ENCODE measurements at regions not wholly inside any gene's neighbourhood (a gene's known extent, or its start where the extent isn't known, plus 50 kb on each side); places are given as distances from the start of the nearest gene placed in this dataset.

DNA sequence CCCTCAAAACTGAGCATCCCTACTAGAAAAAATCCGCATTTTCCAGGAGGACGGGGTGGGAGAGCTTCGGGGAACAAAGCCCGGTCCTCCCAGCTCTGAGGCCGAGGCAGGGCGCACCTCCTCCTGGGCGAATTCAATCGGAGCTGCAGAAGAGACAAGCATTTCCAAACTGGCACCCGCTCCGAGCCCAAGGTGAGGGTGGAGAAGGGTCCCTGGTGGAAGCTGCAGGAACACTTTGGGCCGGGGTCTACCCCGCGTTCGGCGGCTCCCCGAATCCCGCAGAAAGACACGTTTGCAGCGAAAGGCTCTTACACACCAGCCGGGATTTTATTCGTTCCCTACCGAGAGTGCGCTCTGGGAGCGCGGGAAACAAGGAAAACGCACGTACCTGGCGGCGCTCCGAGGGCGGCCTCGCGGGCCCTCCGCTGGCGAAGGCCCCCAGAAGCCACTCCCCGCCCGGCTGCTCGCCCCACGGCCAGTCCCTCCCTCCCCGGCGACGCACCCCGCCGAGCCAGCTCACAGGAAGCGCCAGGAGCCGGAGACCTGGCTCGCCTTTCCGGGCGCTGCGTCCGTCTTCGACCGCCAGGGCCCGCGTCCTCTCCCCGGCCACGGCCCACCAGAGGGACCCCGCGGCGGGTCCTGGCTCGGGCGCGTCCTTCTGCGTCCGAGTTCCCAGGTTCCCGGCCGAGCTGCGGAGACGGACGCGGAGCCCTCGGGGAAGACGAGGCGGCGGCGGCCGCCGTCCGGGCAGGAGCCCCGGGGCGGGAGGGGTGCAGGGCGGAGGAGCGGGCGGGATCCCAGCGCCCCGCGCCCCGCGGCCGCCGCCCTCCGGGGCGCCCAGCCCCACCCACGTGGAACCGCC lies 49.8 kb upstream of the BAHCC1 start:
- Histone ChIP-seq H3K27ac (ENCODE audit: low read length) (peak overlapping the region; percentile 96), H3K36me3 (ENCODE audit: control insufficient read depth in 2 of 2, insufficient read depth in 2 of 2, low read length in 2 of 2) (no peaks in the 10 kb centered on the region), H3K27me3 (ENCODE audit: control insufficient read depth in 1 of 2, insufficient read depth in 2 of 2, low read length in 2 of 2) (peaks cover 0 to 3% of the 10 kb centered on the region in 2 donors), H3K9me3 (ENCODE audit: control insufficient read depth in 2 of 2, low read length in 2 of 2) (no peaks in the 10 kb centered on the region), H3K4me3 (ENCODE audit: low read length in 2 of 2) (peak overlapping the region; percentile 89 to 94), H3K4me1 (ENCODE audit: control insufficient read depth, insufficient read depth, low read length) (peaks cover 32% of the 10 kb centered on the region), H3K9ac (ENCODE audit: low read length in 2 of 2) (peak overlapping the region; percentile 86 to 91)

Data from stomach smooth muscle (tissue), 2 donors.